ENCODE measurements at regions not wholly inside any gene's neighbourhood (a gene's known extent, or its start where the extent isn't known, plus 50 kb on each side); places are given as distances from the start of the nearest gene placed in this dataset.

- DNase-seq (ENCODE audit: low spot score), result no peak
Measured at GRCh38 chr18:39799006-39799405, 2156.0 kb upstream of the PIK3C3 start.

DNA sequence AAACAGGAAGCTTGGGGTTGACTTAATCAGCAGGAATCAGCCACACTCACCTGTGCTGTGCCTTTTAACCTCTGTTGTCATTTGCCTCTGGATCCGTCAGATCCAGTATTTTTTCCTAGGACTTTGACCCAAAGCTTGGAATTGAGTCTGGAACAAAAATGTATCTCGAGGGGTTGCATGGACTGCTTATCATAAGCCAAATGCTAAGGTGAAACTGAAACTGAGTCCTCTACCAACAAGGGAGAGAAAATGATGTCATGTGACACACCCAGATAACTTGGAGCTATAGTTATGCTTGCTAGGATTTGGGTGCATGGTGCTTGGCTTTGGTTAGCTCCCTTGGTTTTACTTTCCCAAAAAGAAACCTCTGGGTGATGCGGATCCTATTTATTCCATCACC, 2158.6 kb upstream of the PIK3C3 start:
- DNase-seq (ENCODE audit: low spot score), result no peak

- no peak for DNase-seq (ENCODE audit: low spot score)
Measured at GRCh38 chr18:39795350-39795749, 2159.7 kb upstream of the PIK3C3 start.

- no peak for DNase-seq (ENCODE audit: low spot score)
Measured at GRCh38 chr18:39793609-39794008, 2161.4 kb upstream of the PIK3C3 start.

- no peak for DNase-seq (ENCODE audit: low spot score)
Measured at GRCh38 chr18:39788383-39788782, 2166.7 kb upstream of the PIK3C3 start.

DNA sequence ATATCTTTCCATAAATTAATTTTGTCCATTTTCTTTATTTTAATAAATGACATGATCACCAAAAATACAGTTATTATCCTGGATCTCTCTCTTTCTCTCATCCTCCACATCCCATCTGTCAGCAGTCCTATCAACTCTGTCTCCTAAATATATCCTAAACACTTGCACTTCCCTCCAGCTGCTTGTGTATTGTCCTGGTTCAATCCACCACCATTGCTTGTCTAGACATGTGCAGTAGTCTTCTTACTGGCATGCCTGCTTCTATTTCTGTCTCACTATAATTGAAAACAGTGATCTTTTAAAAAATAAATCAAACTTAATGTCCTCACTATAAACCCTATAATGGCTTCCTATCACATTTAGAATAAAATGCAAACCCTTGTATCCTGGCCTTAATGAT, 2168.6 kb upstream of the PIK3C3 start:
- DNase-seq (ENCODE audit: low spot score), result no peak

DNA sequence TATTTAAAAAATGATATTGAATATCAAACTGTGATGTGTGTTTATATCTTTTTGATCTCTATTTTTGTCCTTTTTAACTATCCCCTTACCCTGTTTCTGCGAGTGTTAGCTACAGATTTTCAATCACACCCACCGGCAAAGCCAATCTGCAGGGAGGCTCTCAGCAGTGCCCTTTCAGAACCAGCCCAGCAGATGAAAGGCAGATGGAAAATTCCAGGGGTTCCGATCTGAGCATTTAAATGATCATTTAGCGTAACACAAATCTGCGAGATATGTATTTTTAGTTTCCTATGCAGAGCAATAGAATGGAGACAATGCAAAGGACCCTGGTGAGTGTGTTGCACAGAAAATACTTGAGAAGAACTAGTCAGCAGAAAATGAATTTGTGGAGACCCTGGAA, 2170.5 kb upstream of the PIK3C3 start:
- no peak for DNase-seq (ENCODE audit: low spot score)

DNA sequence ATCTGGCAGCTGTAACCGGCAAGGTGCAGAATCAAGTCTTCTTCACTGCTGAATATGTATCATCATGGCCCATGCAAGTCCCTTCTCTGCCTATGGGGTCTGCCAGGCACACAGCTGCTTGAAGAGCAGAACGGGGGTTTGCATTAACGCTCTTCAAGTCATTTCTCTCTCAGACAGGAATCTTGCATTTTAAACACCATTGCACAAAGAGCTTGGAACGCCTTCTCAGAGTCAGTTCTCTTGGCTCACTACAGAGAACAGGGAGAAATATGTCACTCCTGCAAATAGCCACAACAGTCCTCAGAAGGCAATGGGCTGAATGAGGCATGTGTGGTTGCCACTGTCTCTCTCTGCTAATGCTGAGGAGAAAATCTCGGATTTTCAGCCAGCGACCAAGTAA, 2173.5 kb upstream of the PIK3C3 start:
- no peak for DNase-seq (ENCODE audit: low spot score)

GRCh38 chr18:39780774-39781173, 2174.3 kb upstream of the PIK3C3 start:
- no peak for DNase-seq (ENCODE audit: low spot score)

GRCh38 chr18:39779926-39780325, 2175.1 kb upstream of the PIK3C3 start:
- no peak for DNase-seq (ENCODE audit: low spot score)

GRCh38 chr18:39776766-39777165, 2178.3 kb upstream of the PIK3C3 start:
- DNase-seq (ENCODE audit: low spot score), result no peak

GRCh38 chr18:39774957-39775598, 2180.0 kb upstream of the PIK3C3 start:
- no peak for DNase-seq (ENCODE audit: low spot score)

GRCh38 chr18:39773646-39774045, 2181.4 kb upstream of the PIK3C3 start:
- DNase-seq (ENCODE audit: low spot score), result no peak

- DNase-seq (ENCODE audit: low spot score), result no peak
Measured at GRCh38 chr18:39772155-39772919, 2182.7 kb upstream of the PIK3C3 start.

- no peak for DNase-seq (ENCODE audit: low spot score)
Measured at GRCh38 chr18:39770399-39770798, 2184.6 kb upstream of the PIK3C3 start.

DNA sequence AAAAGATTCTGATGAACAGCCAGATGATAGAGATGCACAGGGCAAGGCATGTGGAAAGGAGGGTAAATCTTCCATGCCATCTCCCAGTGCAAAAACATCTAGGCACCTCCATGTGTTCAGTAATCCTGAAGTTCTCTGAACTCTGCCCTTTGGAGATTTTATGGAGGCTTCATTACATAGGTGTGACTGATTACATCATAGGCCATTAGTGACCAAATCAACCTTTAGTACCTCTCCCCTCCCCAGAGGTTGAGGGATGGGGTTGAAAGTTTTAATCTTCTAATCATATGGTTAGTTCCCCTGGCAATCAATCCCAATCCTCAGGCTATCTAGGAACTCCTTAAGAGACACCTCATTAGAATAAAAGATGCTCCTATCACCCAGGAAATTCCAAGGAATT, 2190.2 kb upstream of the PIK3C3 start:
- no peak for DNase-seq (ENCODE audit: low spot score)

- no peak for DNase-seq (ENCODE audit: low spot score)
Measured at GRCh38 chr18:39761273-39761672, 2193.8 kb upstream of the PIK3C3 start.

DNA sequence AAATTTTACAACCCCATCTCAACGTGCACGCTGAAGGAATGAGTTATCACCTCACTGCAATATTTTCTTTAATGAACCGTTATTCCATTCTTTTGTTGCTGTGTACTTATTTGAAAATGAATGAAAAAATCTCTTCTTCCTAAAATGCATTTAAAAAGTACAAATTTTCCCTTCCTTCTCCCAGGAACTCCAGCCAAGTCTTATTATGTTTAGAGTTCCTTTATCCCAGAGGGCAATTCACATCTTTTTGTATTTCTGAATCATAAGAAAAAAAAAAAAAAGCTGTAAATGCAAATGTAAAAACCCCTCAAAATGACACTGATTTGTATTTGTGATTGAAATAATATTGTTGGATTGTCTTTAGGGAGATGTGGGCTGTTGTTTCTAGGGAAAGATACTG, 2194.3 kb upstream of the CELF4 start:
- no peak for DNase-seq (ENCODE audit: low spot score)

GRCh38 chr18:39753178-39753577, 2187.6 kb upstream of the CELF4 start:
- no peak for DNase-seq (ENCODE audit: low spot score)

GRCh38 chr18:39752351-39752750, 2186.8 kb upstream of the CELF4 start:
- DNase-seq (ENCODE audit: low spot score), result no peak

DNA sequence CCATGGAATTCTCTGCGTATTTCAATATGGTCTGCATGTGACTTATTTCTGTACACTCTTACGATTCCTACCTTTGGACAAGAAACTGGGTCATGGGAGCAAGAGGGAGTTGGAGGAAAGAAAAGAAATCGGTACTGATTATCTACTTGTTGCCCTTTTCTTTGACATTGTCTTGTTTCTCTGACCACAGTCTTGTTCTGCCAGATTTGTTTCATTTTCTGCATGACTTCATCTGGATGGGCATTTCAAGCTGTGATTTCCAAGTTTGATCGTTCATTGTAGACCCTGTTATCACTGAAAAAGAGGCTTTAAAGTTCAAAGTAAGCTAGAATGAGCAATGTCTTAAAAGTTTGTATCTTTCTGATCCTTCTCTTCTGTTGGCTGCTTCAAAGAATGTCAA, 2186.3 kb upstream of the CELF4 start:
- no peak for DNase-seq (ENCODE audit: low spot score)

- no peak for DNase-seq (ENCODE audit: low spot score)
Measured at GRCh38 chr18:39751161-39751560, 2185.6 kb upstream of the CELF4 start.

GRCh38 chr18:39749154-39749553, 2183.6 kb upstream of the CELF4 start:
- DNase-seq (ENCODE audit: low spot score), result no peak

DNA sequence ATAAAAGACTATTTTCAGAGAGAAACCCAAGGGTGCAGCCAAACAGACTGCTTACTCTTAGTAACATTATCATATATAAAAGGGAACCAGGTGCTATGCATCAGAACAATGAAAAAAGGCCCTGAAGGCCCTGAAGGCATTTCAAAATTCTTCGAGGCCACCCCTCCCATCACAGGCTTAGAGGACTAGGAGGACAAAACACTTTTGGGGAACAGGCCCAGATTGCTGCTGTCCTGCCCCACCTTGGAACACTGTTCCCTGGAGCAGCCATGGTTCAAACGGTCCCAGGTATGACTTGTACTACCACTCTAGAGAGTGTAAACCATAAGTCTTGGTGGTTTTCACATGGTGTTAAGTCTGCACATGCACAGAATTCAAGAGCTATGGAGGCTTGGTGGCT, 2183.1 kb upstream of the CELF4 start:
- DNase-seq (ENCODE audit: low spot score), result no peak

Data from globus pallidus (tissue), 1 donor.